GM12873 (cell line): ENCODE measurements at regions not wholly inside any gene's neighbourhood (a gene's known extent, or its start where the extent isn't known, plus 50 kb on each side); places are given as distances from the start of the nearest gene placed in this dataset.

Experiments used
- CTCF ChIP-seq: IDR thresholded peaks from 2 replicates; pipeline ENCODE4 v1.5.1; 2012; ENCODE audit warnings: low read depth, mild to moderate bottlenecking, moderate library complexity, low read length, control low read depth; ENCODE audit not compliant: insufficient read depth; ENCODE audit errors: missing control alignments

GRCh38 chr2:142603759-142604158, 273.7 kb upstream of the KYNU start:
- TF ChIP-seq CTCF: peak; percentile 3

GRCh38 chr2:142602418-142602989, 275.0 kb upstream of the KYNU start:
- TF ChIP-seq CTCF: no peak

- no peak for TF ChIP-seq CTCF
These were observed 275.7 kb upstream of the KYNU start for GRCh38 chr2:142601794-142602193.

GRCh38 chr2:142599504-142599903, 278.0 kb upstream of the KYNU start:
- TF ChIP-seq CTCF: no peak

GRCh38 chr2:142598846-142599245, 278.6 kb upstream of the KYNU start:
- no peak for TF ChIP-seq CTCF

- TF ChIP-seq CTCF: no peak
These were observed 281.0 kb upstream of the KYNU start for GRCh38 chr2:142596334-142597088.

- TF ChIP-seq CTCF: no peak
These were observed 282.5 kb upstream of the KYNU start for GRCh38 chr2:142594935-142595334.
